ENCODE measurements at regions not wholly inside any gene's neighbourhood (a gene's known extent, or its start where the extent isn't known, plus 50 kb on each side); places are given as distances from the start of the nearest gene placed in this dataset.
A peak's percentile ranks its signal among the peaks of the same experiment; 100 is the strongest.

DNA sequence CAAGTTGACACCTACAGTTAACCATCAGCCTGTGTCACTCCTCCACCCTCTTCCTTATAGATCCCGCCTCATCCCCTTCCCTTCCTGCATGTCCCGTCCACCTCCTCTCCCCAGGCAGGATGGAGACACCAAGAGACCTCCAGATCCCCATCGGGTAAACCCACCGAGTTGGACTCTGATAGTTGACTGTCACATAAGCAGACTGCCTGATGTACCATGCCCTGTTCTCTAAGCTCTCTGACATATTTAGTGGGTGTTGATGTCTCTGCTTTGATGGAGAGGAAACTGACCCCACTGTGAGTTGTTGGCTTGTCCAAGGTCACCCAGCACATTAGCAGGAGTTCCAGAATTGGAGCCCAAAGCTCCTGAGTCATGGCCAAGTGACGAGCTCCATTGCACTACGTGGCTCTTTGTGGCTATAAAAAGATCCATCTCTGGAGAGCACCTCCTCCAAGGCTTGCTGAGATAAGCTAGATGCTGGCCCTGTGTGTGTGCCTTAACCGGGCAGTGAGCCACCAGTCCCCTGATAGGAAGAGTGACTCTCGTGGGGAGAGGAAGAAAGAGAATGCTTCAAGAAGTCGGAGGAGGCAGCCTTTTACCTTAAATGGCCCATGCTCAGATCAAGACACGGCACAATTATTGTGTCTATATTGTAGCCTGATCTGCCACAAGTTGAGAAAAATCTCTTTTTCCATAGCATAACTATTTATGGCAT lies 236.0 kb upstream of the ECI2 start:
- intact Hi-C loops (cut with micrococcal nuclease): no loop called here
- H3K27me3 Mint-ChIP-seq: peaks cover 10% of the 10 kb centered on the region
- H3K9me3 Mint-ChIP-seq: no peaks in the 10 kb centered on the region
- no peak overlapping the region for H3K27ac Mint-ChIP-seq
- H3K36me3 Mint-ChIP-seq (ENCODE audit: low read depth): no peaks in the 10 kb centered on the region
- no peaks in the 10 kb centered on the region for H3K4me1 Mint-ChIP-seq (ENCODE audit: low read depth)
- no peak overlapping the region for H3K4me3 Mint-ChIP-seq

DNA sequence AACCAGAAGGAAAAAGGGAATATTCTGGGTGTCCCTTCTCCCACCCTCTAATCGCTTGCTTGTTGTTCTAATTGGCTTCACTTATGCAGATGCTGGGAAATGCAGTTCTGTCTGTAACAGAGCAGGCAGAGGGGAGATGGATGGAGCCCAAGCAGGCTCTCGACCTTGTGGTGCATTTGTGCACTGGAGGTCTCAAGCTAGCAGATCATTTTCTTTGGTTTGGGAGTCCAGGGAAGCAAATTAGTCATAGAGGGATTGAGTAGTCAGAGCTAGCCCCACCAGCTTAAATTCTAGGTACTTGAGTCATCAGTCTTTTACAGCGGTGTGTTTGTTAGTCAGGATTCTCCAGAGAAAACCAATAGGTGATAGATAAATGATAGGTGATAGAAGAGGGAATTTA lies 234.7 kb upstream of the ECI2 start:
- Mint-ChIP-seq H3K36me3 (ENCODE audit: low read depth) (no peaks in the 10 kb centered on the region), H3K4me3 (no peak overlapping the region), H3K4me1 (ENCODE audit: low read depth) (no peaks in the 10 kb centered on the region), H3K27me3 (peaks cover 8% of the 10 kb centered on the region), H3K27ac (no peak overlapping the region), H3K9me3 (no peaks in the 10 kb centered on the region)
- intact Hi-C loops (cut with micrococcal nuclease): no loop called here

DNA sequence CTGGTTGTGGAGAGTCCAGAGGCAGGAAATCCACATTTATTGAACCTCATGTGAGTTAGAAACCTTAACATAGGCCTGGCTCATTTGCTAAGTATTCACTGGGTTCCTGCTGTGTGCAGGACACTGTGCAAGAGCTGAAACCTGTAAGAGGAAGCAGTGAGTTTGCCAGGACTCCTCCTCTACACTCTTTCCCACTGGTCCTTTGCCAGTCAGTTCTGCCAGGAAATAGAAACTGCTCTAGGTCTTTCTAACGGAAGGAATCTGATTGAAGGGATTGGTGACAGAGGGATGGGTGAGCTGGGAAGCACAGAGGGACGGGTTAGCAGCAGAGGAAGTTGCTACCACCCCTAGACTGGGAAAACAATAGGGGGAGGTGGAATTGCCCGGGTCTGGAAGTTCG lies 234.2 kb upstream of the ECI2 start:
- H3K36me3 Mint-ChIP-seq (ENCODE audit: low read depth): no peaks in the 10 kb centered on the region
- intact Hi-C loops (cut with micrococcal nuclease): no loop called here
- H3K4me1 Mint-ChIP-seq (ENCODE audit: low read depth): no peaks in the 10 kb centered on the region
- no peaks in the 10 kb centered on the region for H3K9me3 Mint-ChIP-seq
- peaks cover 7% of the 10 kb centered on the region for H3K27me3 Mint-ChIP-seq
- H3K4me3 Mint-ChIP-seq: no peak overlapping the region
- H3K27ac Mint-ChIP-seq: no peak overlapping the region

DNA sequence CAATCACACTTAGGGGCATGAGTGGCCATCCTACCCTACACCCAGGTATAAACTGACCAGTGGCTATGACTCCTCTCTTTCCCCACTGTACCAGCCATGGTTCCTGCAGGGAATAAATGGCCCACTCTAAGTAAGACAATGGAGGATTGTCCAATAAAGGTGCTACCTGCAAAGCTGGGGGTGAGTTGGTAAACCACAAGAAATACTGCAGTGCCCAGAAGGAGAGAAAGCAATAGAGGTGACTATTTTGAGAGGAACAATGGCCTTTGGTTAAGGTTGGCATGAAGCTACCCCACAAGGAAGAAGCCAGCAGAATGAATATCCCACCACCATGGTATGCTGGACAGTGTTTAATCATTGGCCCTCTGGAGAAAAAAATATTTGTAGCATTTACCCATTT lies 233.3 kb upstream of the ECI2 start:
- H3K9me3 Mint-ChIP-seq: no peaks in the 10 kb centered on the region
- intact Hi-C loops (cut with micrococcal nuclease): no loop called here
- no peak overlapping the region for H3K4me3 Mint-ChIP-seq

DNA sequence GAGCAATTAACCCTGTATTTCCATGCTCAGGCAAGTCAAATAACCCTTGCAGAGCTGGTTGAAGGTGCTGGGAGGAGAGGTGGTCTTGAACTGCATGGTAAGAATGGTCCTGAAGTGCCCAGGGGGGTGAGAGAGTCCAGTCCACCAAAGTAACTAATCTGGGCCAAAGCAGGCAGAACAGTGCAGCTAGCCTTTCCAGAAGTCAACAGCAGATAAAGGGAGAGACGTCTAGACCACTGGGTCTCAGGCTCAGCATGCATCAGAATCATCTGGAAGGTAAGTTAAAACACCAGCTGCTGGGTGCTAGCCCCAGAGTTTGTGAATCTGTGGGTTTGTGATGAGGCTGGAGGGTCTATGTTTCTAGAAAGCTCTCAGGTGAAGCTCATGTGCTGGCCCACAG lies 232.3 kb upstream of the ECI2 start:
- no peaks in the 10 kb centered on the region for H3K9me3 Mint-ChIP-seq
- peaks cover 4% of the 10 kb centered on the region for H3K4me1 Mint-ChIP-seq (ENCODE audit: low read depth)
- H3K27me3 Mint-ChIP-seq: peaks cover 2% of the 10 kb centered on the region
- H3K4me3 Mint-ChIP-seq: no peak overlapping the region
- no peaks in the 10 kb centered on the region for H3K36me3 Mint-ChIP-seq (ENCODE audit: low read depth)
- intact Hi-C loops (cut with micrococcal nuclease): no loop called here
- H3K27ac Mint-ChIP-seq: no peak overlapping the region

More for the DNA sequence above, 233.3 kb upstream of the ECI2 start:
- Mint-ChIP-seq H3K27me3 (peaks cover 5% of the 10 kb centered on the region), H3K27ac (no peak overlapping the region), H3K4me1 (ENCODE audit: low read depth) (no peaks in the 10 kb centered on the region), H3K36me3 (ENCODE audit: low read depth) (no peaks in the 10 kb centered on the region)

DNA sequence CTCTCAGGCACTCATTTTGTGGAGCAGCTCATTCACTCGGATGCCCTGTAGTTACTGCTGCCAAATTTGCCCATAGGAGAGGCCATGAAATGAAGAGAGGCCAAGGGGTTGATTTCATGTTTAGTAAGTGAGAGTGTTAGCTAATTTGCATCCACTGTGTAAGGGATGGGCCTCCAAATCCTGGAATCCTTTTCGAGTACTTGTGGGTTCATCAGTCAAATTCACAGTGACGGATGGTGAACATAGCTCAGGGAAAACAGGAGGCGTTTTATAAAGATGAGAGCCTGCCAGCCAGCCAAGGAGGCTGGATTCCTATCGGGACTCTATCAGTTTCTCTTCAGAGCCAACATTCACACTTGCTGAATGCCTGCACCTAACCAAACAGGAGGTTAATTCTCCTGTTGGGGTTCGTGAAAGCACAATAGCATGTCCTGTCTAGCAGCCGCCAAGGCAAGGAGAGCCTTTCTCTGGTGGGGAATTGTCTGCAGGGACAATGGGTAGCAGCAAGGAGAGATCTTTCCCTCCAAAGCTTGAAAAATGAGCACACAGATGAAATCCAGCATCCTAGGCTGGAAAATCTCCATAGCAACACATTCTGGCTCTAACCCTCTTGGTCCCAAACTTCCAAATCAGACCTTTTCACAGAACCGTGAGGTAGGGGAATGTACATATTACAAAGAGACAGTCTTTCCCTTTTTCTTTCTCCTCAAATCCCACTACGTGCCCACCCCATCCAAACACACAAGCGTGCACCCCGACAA lies 231.4 kb upstream of the ECI2 start:
- H3K36me3 Mint-ChIP-seq (ENCODE audit: low read depth): no peaks in the 10 kb centered on the region
- intact Hi-C loops (cut with micrococcal nuclease): no loop called here
- H3K4me3 Mint-ChIP-seq: no peak overlapping the region

DNA sequence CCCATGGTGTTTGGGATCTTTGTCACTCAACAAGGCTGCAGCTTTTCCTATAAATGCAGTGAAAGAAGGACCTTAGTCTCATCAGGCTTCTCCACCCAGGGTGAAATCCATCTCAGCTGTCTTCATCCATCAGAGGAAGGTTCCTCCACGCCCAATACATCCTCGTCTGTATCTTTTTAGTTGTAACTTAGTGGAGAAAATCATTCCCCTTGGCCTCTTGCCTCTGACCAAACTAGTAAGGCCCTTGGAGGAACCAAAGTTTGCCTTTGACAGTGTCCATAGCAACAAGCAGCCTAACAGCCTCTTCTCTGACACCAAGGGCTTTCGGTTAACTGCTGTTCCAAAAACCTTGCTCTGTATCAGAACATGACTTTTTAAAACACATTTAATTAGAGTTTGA lies 230.3 kb upstream of the ECI2 start:
- Mint-ChIP-seq H3K9me3 (no peaks in the 10 kb centered on the region), H3K4me3 (no peak overlapping the region), H3K4me1 (ENCODE audit: low read depth) (peaks cover 15% of the 10 kb centered on the region), H3K36me3 (ENCODE audit: low read depth) (no peaks in the 10 kb centered on the region), H3K27ac (no peak overlapping the region), H3K27me3 (peaks cover 9% of the 10 kb centered on the region)
- intact Hi-C loops (cut with micrococcal nuclease): no loop called here

More for the DNA sequence above, 231.4 kb upstream of the ECI2 start:
- Mint-ChIP-seq H3K27ac (no peak overlapping the region), H3K9me3 (no peaks in the 10 kb centered on the region), H3K4me1 (ENCODE audit: low read depth) (peaks cover 12% of the 10 kb centered on the region), H3K27me3 (peaks cover 2% of the 10 kb centered on the region)

DNA sequence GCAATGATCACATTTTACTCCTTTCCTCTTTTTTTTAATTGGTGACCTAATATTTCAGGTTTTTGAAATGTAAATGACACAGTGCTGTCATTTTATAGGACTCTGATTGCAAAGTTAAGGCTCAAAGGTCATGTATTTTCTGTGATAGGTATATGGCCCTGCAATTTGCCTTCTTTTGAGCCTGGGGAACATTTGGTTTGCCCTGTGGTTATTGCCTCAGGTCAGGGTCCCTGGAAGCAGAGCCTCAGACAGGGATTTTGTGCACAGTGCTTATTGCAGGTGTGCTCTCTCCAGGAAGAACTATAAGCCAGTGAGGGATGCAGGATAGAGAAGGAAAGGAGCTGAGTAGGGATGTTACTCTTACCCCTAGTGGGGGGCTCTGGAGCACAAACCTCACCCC lies 229.3 kb upstream of the ECI2 start:
- Mint-ChIP-seq H3K4me1 (ENCODE audit: low read depth) (peaks cover 15% of the 10 kb centered on the region), H3K9me3 (no peaks in the 10 kb centered on the region), H3K27me3 (peaks cover 8% of the 10 kb centered on the region), H3K36me3 (ENCODE audit: low read depth) (no peaks in the 10 kb centered on the region), H3K4me3 (no peak overlapping the region), H3K27ac (peak overlapping the region; percentile 3)
- intact Hi-C loops (cut with micrococcal nuclease): no loop called here

DNA sequence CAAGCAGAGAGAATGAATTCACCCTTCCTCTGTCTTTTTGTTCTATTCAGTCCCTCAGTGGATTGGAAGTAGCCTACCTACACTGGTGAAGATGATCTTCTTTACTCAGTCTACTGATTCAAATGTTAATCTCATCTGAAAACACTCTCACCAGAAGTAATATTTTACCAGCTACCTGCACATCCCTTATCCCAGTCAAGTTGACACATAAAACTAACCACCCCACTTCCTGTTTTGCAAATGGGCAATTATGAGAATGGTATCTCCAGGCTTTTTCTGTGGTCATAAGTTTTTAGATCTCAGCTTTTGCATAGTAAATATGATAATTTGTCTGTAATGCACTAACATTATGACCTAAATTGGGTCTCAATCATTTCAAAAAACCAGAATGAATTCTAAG lies 228.8 kb upstream of the ECI2 start:
- Mint-ChIP-seq H3K36me3 (ENCODE audit: low read depth) (no peaks in the 10 kb centered on the region), H3K4me1 (ENCODE audit: low read depth) (peaks cover 18% of the 10 kb centered on the region), H3K4me3 (no peak overlapping the region), H3K27me3 (peaks cover 9% of the 10 kb centered on the region), H3K9me3 (no peaks in the 10 kb centered on the region), H3K27ac (no peak overlapping the region)
- intact Hi-C loops (cut with micrococcal nuclease): no loop called here

DNA sequence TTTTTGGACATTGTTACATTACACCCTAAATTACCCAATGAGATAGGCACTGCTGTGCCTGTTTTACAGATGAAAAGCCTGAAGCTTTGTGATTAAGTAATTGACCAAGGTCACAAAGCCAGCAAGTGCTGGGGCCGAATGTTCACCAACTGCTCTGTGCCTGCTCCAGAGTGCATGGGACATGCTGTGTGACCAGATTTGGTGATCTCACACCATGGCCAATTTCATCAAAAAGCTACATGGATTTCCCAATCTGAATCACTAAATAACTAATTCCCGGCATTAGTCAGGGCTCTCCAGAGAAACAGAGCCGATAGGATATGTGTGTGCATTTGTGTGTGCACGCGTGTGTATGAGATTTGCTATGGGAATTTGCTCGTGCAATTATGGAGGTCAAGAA lies 228.3 kb upstream of the ECI2 start:
- intact Hi-C loops (cut with micrococcal nuclease): no loop called here
- H3K36me3 Mint-ChIP-seq (ENCODE audit: low read depth): no peaks in the 10 kb centered on the region
- no peaks in the 10 kb centered on the region for H3K9me3 Mint-ChIP-seq
- peaks cover 10% of the 10 kb centered on the region for H3K27me3 Mint-ChIP-seq
- H3K4me1 Mint-ChIP-seq (ENCODE audit: low read depth): peaks cover 23% of the 10 kb centered on the region
- no peak overlapping the region for H3K4me3 Mint-ChIP-seq
- H3K27ac Mint-ChIP-seq: no peak overlapping the region

DNA sequence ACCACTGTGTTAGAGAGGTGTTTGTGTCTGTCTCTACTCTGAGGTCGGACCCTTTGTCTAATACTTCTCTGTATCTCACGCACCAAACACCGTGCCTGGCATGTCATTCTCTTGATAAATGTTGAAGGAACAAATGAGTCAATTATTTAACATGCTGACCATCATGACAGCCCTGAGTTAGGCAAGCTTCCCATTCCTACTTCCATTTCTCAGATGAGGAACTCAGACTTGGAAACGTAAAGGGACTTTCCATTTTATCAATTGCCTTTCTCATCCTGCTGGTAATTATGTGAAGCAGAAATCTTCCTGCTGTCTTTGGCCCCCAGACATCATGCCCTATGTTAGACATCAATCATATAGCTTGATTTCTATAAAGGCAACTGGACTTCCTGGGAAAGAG lies 227.0 kb upstream of the ECI2 start:
- intact Hi-C loops (cut with micrococcal nuclease): no loop called here
- peaks cover 11% of the 10 kb centered on the region for H3K27me3 Mint-ChIP-seq
- H3K36me3 Mint-ChIP-seq (ENCODE audit: low read depth): no peaks in the 10 kb centered on the region
- H3K27ac Mint-ChIP-seq: peak overlapping the region; percentile 63
- no peak overlapping the region for H3K4me3 Mint-ChIP-seq
- peaks cover 27% of the 10 kb centered on the region for H3K4me1 Mint-ChIP-seq (ENCODE audit: low read depth)
- H3K9me3 Mint-ChIP-seq: peaks cover 5% of the 10 kb centered on the region

DNA sequence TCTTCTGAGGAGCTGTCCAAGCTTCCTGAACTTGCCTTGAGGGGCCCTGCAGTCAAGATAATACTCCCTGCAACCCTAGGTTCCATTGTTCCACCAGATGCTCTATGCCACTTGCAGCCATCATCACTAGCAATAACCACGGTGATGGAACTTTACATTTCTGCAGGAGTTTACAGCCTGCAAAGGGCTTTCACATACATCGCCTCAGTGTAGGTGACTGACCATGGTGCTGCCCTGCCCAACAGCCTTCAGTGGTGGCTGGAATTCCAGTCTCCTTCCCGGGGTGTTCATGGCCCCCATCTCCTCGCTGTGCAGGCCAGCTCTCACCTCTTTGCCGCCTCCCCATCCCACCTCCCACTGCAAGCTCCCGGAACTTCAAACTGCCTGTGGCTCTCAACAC lies 225.5 kb upstream of the ECI2 start:
- Mint-ChIP-seq H3K9me3 (peaks cover 13% of the 10 kb centered on the region), H3K4me3 (no peak overlapping the region), H3K27me3 (peaks cover 11% of the 10 kb centered on the region), H3K4me1 (ENCODE audit: low read depth) (peaks cover 27% of the 10 kb centered on the region), H3K36me3 (ENCODE audit: low read depth) (no peaks in the 10 kb centered on the region), H3K27ac (peak overlapping the region; percentile 63)
- intact Hi-C loops (cut with micrococcal nuclease): no loop called here

DNA sequence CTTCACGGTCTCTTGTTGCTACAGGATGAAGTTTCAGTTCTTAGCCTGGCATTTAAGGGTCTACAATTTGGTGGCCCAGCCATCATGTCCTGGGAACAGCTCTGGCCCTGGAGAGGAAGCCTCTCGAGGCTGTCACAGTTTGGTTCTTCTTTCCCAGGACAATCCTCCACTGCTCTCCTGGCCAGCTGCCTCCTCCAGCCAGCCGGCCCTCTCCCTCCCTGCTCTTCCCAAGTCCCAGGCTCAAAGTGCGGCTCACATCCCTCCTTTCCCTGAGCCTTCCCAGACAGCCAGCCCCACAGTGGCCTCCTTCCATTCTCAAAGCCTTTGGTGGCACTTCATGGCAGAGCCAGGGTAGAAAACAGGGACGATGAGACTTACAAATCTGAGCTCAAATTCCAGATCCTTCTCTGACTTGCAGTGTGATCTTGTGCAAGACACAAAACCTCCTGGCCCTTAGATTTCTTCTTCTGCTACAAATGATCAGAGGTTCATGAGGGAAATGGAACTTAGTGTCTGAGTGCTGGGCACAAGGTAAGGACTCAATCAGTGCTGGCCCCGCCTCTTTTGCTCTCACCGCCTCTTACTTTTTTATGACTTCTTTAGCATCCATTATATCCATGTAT lies 223.8 kb upstream of the ECI2 start:
- Mint-ChIP-seq H3K4me3 (no peak overlapping the region), H3K9me3 (peaks cover 17% of the 10 kb centered on the region), H3K27me3 (peaks cover 13% of the 10 kb centered on the region)

DNA sequence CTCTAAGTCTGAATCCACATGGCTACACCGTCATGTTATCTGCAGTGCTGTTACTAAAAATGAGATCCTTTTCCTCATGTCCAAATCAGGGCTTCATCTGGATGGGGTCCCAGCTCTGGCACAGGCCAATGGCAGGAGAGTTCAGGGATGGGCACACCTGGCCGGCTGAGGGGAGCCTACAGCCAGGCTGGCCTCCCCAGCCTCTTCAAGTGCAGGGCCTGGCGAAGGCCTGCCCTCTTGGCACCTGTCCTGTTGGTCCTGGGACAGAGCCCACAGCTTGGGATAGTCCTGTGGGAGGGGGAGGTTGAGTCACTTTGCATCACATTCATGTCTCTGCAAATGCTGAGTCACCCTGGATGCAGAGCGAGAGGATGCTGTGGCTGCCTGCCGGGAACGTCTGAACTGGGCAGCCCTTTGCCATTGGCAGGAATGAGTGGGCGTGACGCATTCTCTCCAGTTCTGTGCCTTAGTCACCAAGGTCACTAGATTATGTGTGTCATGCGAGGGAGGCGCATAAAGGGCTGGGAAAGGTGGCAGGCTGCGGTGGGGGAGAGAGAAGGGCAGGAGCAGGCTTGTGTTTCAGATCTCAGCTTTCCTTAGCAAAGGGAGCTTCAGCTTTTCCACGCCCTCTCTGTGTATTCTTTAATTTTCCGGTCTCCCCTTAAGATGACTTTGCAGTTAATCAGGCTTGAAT lies 223.2 kb upstream of the ECI2 start:
- peaks cover 27% of the 10 kb centered on the region for H3K4me1 Mint-ChIP-seq (ENCODE audit: low read depth)
- peaks cover 17% of the 10 kb centered on the region for H3K9me3 Mint-ChIP-seq
- H3K36me3 Mint-ChIP-seq (ENCODE audit: low read depth): no peaks in the 10 kb centered on the region
- intact Hi-C loops (cut with micrococcal nuclease): no loop called here
- H3K27me3 Mint-ChIP-seq: peaks cover 13% of the 10 kb centered on the region
- no peak overlapping the region for H3K4me3 Mint-ChIP-seq
- peak overlapping the region; percentile 73 for H3K27ac Mint-ChIP-seq

More for the DNA sequence above, 223.8 kb upstream of the ECI2 start:
- Mint-ChIP-seq H3K36me3 (ENCODE audit: low read depth) (no peaks in the 10 kb centered on the region), H3K27ac (peak overlapping the region; percentile 73), H3K4me1 (ENCODE audit: low read depth) (peaks cover 27% of the 10 kb centered on the region)
- intact Hi-C loops (cut with micrococcal nuclease): no loop called here
